ENCODE measurements at regions not wholly inside any gene's neighbourhood (a gene's known extent, or its start where the extent isn't known, plus 50 kb on each side); places are given as distances from the start of the nearest gene placed in this dataset.

DNA sequence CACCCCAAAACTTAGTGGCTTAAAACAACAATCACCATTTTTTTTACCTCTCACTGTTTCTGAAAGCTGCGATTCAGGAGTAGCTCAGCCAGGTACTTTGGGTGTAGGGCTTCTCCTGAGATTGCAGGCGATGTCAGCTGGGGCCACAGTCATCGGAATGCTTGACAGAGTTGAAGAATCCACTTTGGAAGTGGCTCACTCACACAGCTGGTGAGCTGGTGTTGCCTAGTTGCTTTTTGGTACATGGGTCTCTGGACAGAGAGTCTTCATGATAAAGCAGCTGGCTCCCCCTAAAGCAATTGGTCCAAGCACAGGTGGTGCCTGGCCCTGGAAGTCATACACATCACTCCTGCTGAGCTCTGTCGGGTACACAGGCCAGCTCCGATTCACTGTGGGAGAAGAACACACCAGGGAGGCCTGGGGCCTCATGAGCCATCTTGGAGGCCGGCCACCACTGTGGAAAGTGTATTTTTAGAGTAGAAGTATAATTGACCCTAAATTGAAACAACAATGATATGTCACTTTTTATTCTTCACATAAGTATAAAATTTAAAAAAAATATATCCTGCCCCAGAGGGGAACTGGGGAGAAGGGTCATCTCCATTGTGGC lies 75.2 kb upstream of the GALNT2 start:
- H3K27ac ChIP-seq (replicated peaks), result no peak overlapping the region
- no peak overlapping the region for H3K4me3 ChIP-seq (replicated peaks; ENCODE audit: insufficient read depth, low read length)
- TF ChIP-seq GABPA (IDR thresholded peaks at IDR 0.05; ENCODE audit: low read depth), result no peak
- TF ChIP-seq, protein P1, sequence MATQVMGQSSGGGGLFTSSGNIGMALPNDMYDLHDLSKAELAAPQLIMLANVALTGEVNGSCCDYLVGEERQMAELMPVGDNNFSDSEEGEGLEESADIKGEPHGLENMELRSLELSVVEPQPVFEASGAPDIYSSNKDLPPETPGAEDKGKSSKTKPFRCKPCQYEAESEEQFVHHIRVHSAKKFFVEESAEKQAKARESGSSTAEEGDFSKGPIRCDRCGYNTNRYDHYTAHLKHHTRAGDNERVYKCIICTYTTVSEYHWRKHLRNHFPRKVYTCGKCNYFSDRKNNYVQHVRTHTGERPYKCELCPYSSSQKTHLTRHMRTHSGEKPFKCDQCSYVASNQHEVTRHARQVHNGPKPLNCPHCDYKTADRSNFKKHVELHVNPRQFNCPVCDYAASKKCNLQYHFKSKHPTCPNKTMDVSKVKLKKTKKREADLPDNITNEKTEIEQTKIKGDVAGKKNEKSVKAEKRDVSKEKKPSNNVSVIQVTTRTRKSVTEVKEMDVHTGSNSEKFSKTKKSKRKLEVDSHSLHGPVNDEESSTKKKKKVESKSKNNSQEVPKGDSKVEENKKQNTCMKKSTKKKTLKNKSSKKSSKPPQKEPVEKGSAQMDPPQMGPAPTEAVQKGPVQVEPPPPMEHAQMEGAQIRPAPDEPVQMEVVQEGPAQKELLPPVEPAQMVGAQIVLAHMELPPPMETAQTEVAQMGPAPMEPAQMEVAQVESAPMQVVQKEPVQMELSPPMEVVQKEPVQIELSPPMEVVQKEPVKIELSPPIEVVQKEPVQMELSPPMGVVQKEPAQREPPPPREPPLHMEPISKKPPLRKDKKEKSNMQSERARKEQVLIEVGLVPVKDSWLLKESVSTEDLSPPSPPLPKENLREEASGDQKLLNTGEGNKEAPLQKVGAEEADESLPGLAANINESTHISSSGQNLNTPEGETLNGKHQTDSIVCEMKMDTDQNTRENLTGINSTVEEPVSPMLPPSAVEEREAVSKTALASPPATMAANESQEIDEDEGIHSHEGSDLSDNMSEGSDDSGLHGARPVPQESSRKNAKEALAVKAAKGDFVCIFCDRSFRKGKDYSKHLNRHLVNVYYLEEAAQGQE (IDR thresholded peaks at IDR 0.05; ENCODE audit: insufficient replicate concordance, low read depth), result no peak
- TF ChIP-seq SPI1 (IDR thresholded peaks at IDR 0.05; ENCODE audit: borderline replicate concordance, low read depth), result no peak
- TF ChIP-seq POLR2AphosphoS5 (IDR thresholded peaks at IDR 0.05; ENCODE audit: low read depth), result no peak
- TF ChIP-seq, protein P2, sequence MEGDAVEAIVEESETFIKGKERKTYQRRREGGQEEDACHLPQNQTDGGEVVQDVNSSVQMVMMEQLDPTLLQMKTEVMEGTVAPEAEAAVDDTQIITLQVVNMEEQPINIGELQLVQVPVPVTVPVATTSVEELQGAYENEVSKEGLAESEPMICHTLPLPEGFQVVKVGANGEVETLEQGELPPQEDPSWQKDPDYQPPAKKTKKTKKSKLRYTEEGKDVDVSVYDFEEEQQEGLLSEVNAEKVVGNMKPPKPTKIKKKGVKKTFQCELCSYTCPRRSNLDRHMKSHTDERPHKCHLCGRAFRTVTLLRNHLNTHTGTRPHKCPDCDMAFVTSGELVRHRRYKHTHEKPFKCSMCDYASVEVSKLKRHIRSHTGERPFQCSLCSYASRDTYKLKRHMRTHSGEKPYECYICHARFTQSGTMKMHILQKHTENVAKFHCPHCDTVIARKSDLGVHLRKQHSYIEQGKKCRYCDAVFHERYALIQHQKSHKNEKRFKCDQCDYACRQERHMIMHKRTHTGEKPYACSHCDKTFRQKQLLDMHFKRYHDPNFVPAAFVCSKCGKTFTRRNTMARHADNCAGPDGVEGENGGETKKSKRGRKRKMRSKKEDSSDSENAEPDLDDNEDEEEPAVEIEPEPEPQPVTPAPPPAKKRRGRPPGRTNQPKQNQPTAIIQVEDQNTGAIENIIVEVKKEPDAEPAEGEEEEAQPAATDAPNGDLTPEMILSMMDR (IDR thresholded peaks at IDR 0.05; ENCODE audit: insufficient read depth, low read length), result no peak
- H3K27me3 ChIP-seq (ENCODE audit: insufficient read depth, poor library complexity, severe bottlenecking), result no peaks in the 10 kb centered on the region
- DNase-seq (ENCODE audit: low read depth in 1 of 2, low spot score in 1 of 2), result no peak

DNA sequence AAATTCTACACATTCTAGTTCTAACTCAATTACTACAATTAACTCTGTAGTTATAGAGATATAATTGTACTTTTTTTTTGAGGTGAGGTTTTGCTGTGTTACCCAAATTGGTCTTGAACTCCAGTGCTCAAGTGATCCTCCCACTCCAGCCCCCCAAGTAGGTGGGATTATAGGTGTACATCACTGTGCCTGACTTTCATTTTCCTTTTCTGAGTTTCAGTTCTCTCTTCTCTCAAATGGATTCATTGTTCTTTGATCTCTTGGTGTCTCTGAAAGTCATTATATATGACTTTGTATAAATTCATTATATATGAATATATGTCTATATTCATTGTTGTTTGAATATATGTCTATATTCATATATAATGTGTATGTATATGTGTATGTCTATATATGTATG lies 74.0 kb upstream of the GALNT2 start:
- H3K27ac ChIP-seq (replicated peaks), result no peak overlapping the region
- H3K27me3 ChIP-seq (ENCODE audit: insufficient read depth, poor library complexity, severe bottlenecking), result no peaks in the 10 kb centered on the region
- no peak overlapping the region for H3K4me3 ChIP-seq (replicated peaks; ENCODE audit: insufficient read depth, low read length)
- TF ChIP-seq SPI1 (IDR thresholded peaks at IDR 0.05; ENCODE audit: borderline replicate concordance, low read depth) (no peak), GABPA (IDR thresholded peaks at IDR 0.05; ENCODE audit: low read depth) (no peak), POLR2AphosphoS5 (IDR thresholded peaks at IDR 0.05; ENCODE audit: low read depth) (no peak)
- TF ChIP-seq, protein P2 (IDR thresholded peaks at IDR 0.05; ENCODE audit: insufficient read depth, low read length), result no peak
- TF ChIP-seq, protein P1 (IDR thresholded peaks at IDR 0.05; ENCODE audit: insufficient replicate concordance, low read depth), result no peak
- no peak for DNase-seq (ENCODE audit: low read depth in 1 of 2, low spot score in 1 of 2)

DNA sequence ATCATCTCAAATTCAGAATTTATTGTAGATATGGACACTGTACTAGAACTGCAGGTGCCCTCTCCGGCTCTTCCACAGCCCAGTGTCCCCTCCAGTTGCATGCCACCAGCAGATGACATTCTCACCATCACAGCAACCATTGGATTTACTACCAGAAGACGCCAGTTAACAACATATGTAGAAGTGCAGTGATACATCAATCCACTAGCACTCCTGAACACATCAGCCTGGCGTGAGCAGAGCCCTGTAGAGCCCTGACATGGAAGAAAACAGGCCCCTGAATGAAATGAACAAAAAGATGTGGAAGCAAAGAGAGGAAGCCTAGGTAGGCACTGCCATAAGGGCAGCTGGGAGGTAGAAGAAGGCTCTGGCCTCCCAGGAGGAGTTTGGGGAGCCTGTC lies 73.1 kb upstream of the GALNT2 start:
- no peak overlapping the region for H3K27ac ChIP-seq (replicated peaks)
- H3K27me3 ChIP-seq (ENCODE audit: insufficient read depth, poor library complexity, severe bottlenecking), result no peaks in the 10 kb centered on the region
- DNase-seq (ENCODE audit: low read depth in 1 of 2, low spot score in 1 of 2), result no peak
- H3K4me3 ChIP-seq (replicated peaks; ENCODE audit: insufficient read depth, low read length), result no peak overlapping the region
- TF ChIP-seq, protein P1 (IDR thresholded peaks at IDR 0.05; ENCODE audit: insufficient replicate concordance, low read depth), result no peak
- no peak for TF ChIP-seq GABPA (IDR thresholded peaks at IDR 0.05; ENCODE audit: low read depth)
- TF ChIP-seq, protein P2 (IDR thresholded peaks at IDR 0.05; ENCODE audit: insufficient read depth, low read length), result no peak
- TF ChIP-seq POLR2AphosphoS5 (IDR thresholded peaks at IDR 0.05; ENCODE audit: low read depth), result no peak
- TF ChIP-seq SPI1 (IDR thresholded peaks at IDR 0.05; ENCODE audit: borderline replicate concordance, low read depth), result no peak

Measured in HL-60 (cell line).